OCI-LY1 (cell line): ENCODE measurements at regions not wholly inside any gene's neighbourhood (a gene's known extent, or its start where the extent isn't known, plus 50 kb on each side); places are given as distances from the start of the nearest gene placed in this dataset.

Experiments
- H2AFZ ChIP-seq: fragments of 200-600 bp; sonication (generic), shearing (Covaris generic); 2 replicates; pipeline ENCODE4 v1.6.0; 2014; ENCODE audit warnings: antibody characterized with exemption, mild to moderate bottlenecking, low read length
- H3F3A ChIP-seq: fragments of 200-600 bp; sonication (generic), shearing (Covaris generic); 2 replicates; pipeline ENCODE4 v1.6.0; 2014; ENCODE audit warnings: mild to moderate bottlenecking, antibody characterized with exemption, low read length, moderate library complexity; ENCODE audit not compliant: insufficient read depth
- H3K27ac ChIP-seq: fragments of 200-600 bp; sonication (generic); 2 replicates; pipeline ENCODE4 v1.5.1; 2014; ENCODE audit warnings: low read length, mixed run types, mild to moderate bottlenecking, low read depth; ENCODE audit not compliant: poor library complexity, severe bottlenecking
- H3K27me3 ChIP-seq: fragments of 200-600 bp; sonication (generic); 2 replicates; pipeline ENCODE4 v1.6.0; 2014; ENCODE audit warnings: antibody characterized with exemption, mild to moderate bottlenecking, low read length, moderate library complexity; ENCODE audit not compliant: insufficient read depth
- H3K36me3 ChIP-seq: fragments of 200-600 bp; sonication (generic); 2 replicates; pipeline ENCODE4 v1.6.1; 2014; ENCODE audit warnings: mild to moderate bottlenecking, antibody characterized with exemption, low read length, moderate library complexity, mixed read lengths; ENCODE audit not compliant: insufficient read depth
- H3K4me1 ChIP-seq: fragments of 200-600 bp; sonication (generic); 2 replicates; pipeline ENCODE4 v1.5.1; 2014; ENCODE audit warnings: mild to moderate bottlenecking, low read length, moderate library complexity; ENCODE audit not compliant: insufficient read depth, severe bottlenecking
- H3K4me2 ChIP-seq: fragments of 200-600 bp; sonication (generic), shearing (Covaris generic); 2 replicates; pipeline ENCODE4 v1.6.1; 2014; ENCODE audit warnings: low read length
- H3K4me3 ChIP-seq: fragments of 200-600 bp; sonication (generic); 2 replicates; pipeline ENCODE4 v1.5.1; 2014; ENCODE audit warnings: low read length, low read depth, mild to moderate bottlenecking, mixed read lengths; ENCODE audit not compliant: poor library complexity, severe bottlenecking
- H3K79me2 ChIP-seq: fragments of 200-600 bp; shearing (Covaris generic); 2 replicates; pipeline ENCODE4 v1.6.1; 2016; ENCODE audit warnings: mixed run types, low read length, mixed read lengths; ENCODE audit not compliant: insufficient read depth
- H3K9ac ChIP-seq: fragments of 200-600 bp; sonication (generic), shearing (Covaris generic); 2 replicates; pipeline ENCODE4 v1.6.1; 2014; ENCODE audit warnings: mild to moderate bottlenecking, low read length, mixed read lengths
- H3K9me2 ChIP-seq: fragments of 200-600 bp; sonication (generic), shearing (Covaris generic); 2 replicates; pipeline ENCODE4 v1.6.1; 2014; ENCODE audit warnings: low read depth, mild to moderate bottlenecking, low read length, mixed read lengths
- H3K9me3 ChIP-seq: fragments of 200-600 bp; shearing (Covaris generic); 2 replicates; pipeline ENCODE4 v1.6.1; 2014; ENCODE audit warnings: low read length, mixed read lengths
- H4K20me1 ChIP-seq: fragments of 200-600 bp; sonication (generic), shearing (Covaris generic); 2 replicates; pipeline ENCODE4 v1.6.0; 2016; ENCODE audit warnings: mild to moderate bottlenecking, low read length; ENCODE audit not compliant: insufficient read depth
- CTCF ChIP-seq: fragments of 200-600 bp; sonication (generic), shearing (Covaris generic); IDR thresholded peaks from 2 replicates; pipeline ENCODE4 v1.5.1; 2017; ENCODE audit warnings: mild to moderate bottlenecking, antibody characterized with exemption, low read length, moderate library complexity, mixed read lengths
- EZH2 ChIP-seq: fragments of 200-600 bp; sonication (generic), shearing (Covaris generic); IDR thresholded peaks from 2 replicates; pipeline ENCODE4 v1.8.0; 2017; ENCODE audit warnings: borderline replicate concordance, mixed run types, mild to moderate bottlenecking, antibody characterized with exemption, low read length, moderate library complexity, mixed read lengths

- H3K4me2 ChIP-seq: no peak overlapping the region
- H2AFZ ChIP-seq: no peak overlapping the region
- no peaks in the 10 kb centered on the region for H4K20me1 ChIP-seq
- H3K79me2 ChIP-seq: no peaks in the 10 kb centered on the region
- no peaks in the 10 kb centered on the region for H3K9me2 ChIP-seq
- H3K27ac ChIP-seq: no peak overlapping the region
- no peak overlapping the region for H3K4me3 ChIP-seq
- H3K36me3 ChIP-seq: no peaks in the 10 kb centered on the region; the same call in 1 of the 2 replicates
- peaks cover 3% of the 10 kb centered on the region; the same call in 1 of the 2 replicates for H3K9me3 ChIP-seq
- H3K27me3 ChIP-seq: no peaks in the 10 kb centered on the region
- no peaks in the 10 kb centered on the region for H3F3A ChIP-seq
- H3K4me1 ChIP-seq: no peaks in the 10 kb centered on the region
- TF ChIP-seq CTCF: no peak
- no peak for TF ChIP-seq EZH2
- H3K9ac ChIP-seq: no peak overlapping the region
These were observed 350.3 kb downstream of the GXYLT1 start for GRCh38 chr12:41794336-41794735.

GRCh38 chr12:41784957-41785356, 359.7 kb downstream of the GXYLT1 start:
- Histone ChIP-seq H3F3A (no peaks in the 10 kb centered on the region), H3K9ac (no peak overlapping the region), H3K9me2 (no peaks in the 10 kb centered on the region), H3K4me1 (no peaks in the 10 kb centered on the region), H3K9me3 (no peaks in the 10 kb centered on the region), H3K36me3 (no peaks in the 10 kb centered on the region), H3K27me3 (no peaks in the 10 kb centered on the region), H3K79me2 (no peaks in the 10 kb centered on the region), H4K20me1 (no peaks in the 10 kb centered on the region), H3K4me2 (no peak overlapping the region), H2AFZ (no peak overlapping the region), H3K27ac (no peak overlapping the region), H3K4me3 (no peak overlapping the region)
- no peak for TF ChIP-seq EZH2
- TF ChIP-seq CTCF: no peak

- Histone ChIP-seq H3K27me3 (no peaks in the 10 kb centered on the region), H3K79me2 (no peaks in the 10 kb centered on the region), H3K36me3 (no peaks in the 10 kb centered on the region), H3F3A (no peaks in the 10 kb centered on the region), H3K4me2 (no peak overlapping the region), H3K9me3 (no peaks in the 10 kb centered on the region), H3K9ac (no peak overlapping the region), H3K9me2 (no peaks in the 10 kb centered on the region), H3K27ac (no peak overlapping the region), H3K4me3 (no peak overlapping the region), H3K4me1 (no peaks in the 10 kb centered on the region), H2AFZ (no peak overlapping the region), H4K20me1 (no peaks in the 10 kb centered on the region)
- TF ChIP-seq EZH2 (no peak), CTCF (no peak)
These were observed 365.7 kb downstream of the GXYLT1 start for GRCh38 chr12:41778934-41779333.
